ENCODE measurements at regions not wholly inside any gene's neighbourhood (a gene's known extent, or its start where the extent isn't known, plus 50 kb on each side); places are given as distances from the start of the nearest gene placed in this dataset.

- intact Hi-C loops (cut with micrococcal nuclease) = no loop called here
- Mint-ChIP-seq H3K4me3 (no peak overlapping the region), H3K27me3 (no peaks in the 10 kb centered on the region), H3K4me1 (no peaks in the 10 kb centered on the region), H3K36me3 (no peaks in the 10 kb centered on the region), H3K9me3 (no peaks in the 10 kb centered on the region), H3K27ac (no peak overlapping the region)
- no peaks in the 10 kb centered on the region for H3K27me3 ChIP-seq (ENCODE audit: insufficient read depth, low read length)
- H3K4me3 ChIP-seq (ENCODE audit: low read length in 2 of 2) = no peak overlapping the region
- no peaks in the 10 kb centered on the region for H3K4me1 ChIP-seq (ENCODE audit: insufficient read depth, low read length)
- no peak overlapping the region for H3K27ac ChIP-seq (ENCODE audit: low read depth, low read length)
- CTCF ChIA-PET (ENCODE audit: partially characterized antibody) = interaction anchor here (1.1 kb wide), 1 partner anchor 13 kb away, joined by 3 read pairs; no protein-coding TSS in a partner anchor
- POLR2A ChIA-PET (ENCODE audit: partially characterized antibody) = no interaction called here
- H3K9me3 ChIP-seq (ENCODE audit: control insufficient read depth in 1 of 2, low read length in 2 of 2) = no peaks in the 10 kb centered on the region
- no peak for DNase-seq
- H3K36me3 ChIP-seq (ENCODE audit: insufficient read depth, low read length) = no peaks in the 10 kb centered on the region
Measured at GRCh38 chr6:69593706-69594105, 203.1 kb downstream of the LMBRD1 start.

GRCh38 chr6:69589626-69590025 lies 207.2 kb downstream of the LMBRD1 start:
- Mint-ChIP-seq H3K4me1 (peaks cover 6 to 11% (median 10%) of the 10 kb centered on the region in 4 donors), H3K9me3 (no peaks in the 10 kb centered on the region), H3K27me3 (peaks cover 0 to 2% of the 10 kb centered on the region in 2 donors), H3K4me3 (no peak overlapping the region), H3K36me3 (no peaks in the 10 kb centered on the region), H3K27ac (no peak overlapping the region)
- Histone ChIP-seq H3K4me3 (ENCODE audit: low read length in 2 of 2) (no peak overlapping the region), H3K36me3 (ENCODE audit: insufficient read depth, low read length) (no peaks in the 10 kb centered on the region), H3K9me3 (ENCODE audit: control insufficient read depth in 1 of 2, low read length in 2 of 2) (no peaks in the 10 kb centered on the region), H3K27me3 (ENCODE audit: insufficient read depth, low read length) (no peaks in the 10 kb centered on the region), H3K4me1 (ENCODE audit: insufficient read depth, low read length) (peaks cover 9% of the 10 kb centered on the region), H3K27ac (ENCODE audit: low read depth, low read length) (no peak overlapping the region)
- no peak for DNase-seq
- intact Hi-C loops (cut with micrococcal nuclease) = no loop called here
- ChIA-PET CTCF (ENCODE audit: partially characterized antibody) (no interaction called here), POLR2A (ENCODE audit: partially characterized antibody) (no interaction called here)

GRCh38 chr6:69584913-69585729 lies 211.7 kb downstream of the LMBRD1 start:
- Mint-ChIP-seq H3K4me3 (peak overlapping the region in 4 of 8 donors; percentile 7 to 37 (median 14)), H3K36me3 (no peaks in the 10 kb centered on the region), H3K4me1 (peaks cover 12 to 20% (median 18%) of the 10 kb centered on the region in 4 donors), H3K27me3 (peaks cover 6 to 8% of the 10 kb centered on the region in 2 donors), H3K27ac (peak overlapping the region in 1 of 7 donors; percentile 15), H3K9me3 (no peaks in the 10 kb centered on the region)
- H3K27ac ChIP-seq (ENCODE audit: low read depth, low read length) = no peak overlapping the region
- H3K9me3 ChIP-seq (ENCODE audit: control insufficient read depth in 1 of 2, low read length in 2 of 2) = no peaks in the 10 kb centered on the region
- H3K27me3 ChIP-seq (ENCODE audit: insufficient read depth, low read length) = no peaks in the 10 kb centered on the region
- DNase-seq = peak in 1 of 5 donors; percentile 2
- no peak overlapping the region for H3K4me3 ChIP-seq (ENCODE audit: low read length in 2 of 2)
- POLR2A ChIA-PET (ENCODE audit: partially characterized antibody) = no interaction called here
- no peaks in the 10 kb centered on the region for H3K36me3 ChIP-seq (ENCODE audit: insufficient read depth, low read length)
- intact Hi-C loops (cut with micrococcal nuclease) = no loop called here
- peaks cover 13% of the 10 kb centered on the region for H3K4me1 ChIP-seq (ENCODE audit: insufficient read depth, low read length)
- CTCF ChIA-PET (ENCODE audit: partially characterized antibody) = no interaction called here

- POLR2A ChIA-PET (ENCODE audit: partially characterized antibody) = no interaction called here
- no peaks in the 10 kb centered on the region for H3K36me3 Mint-ChIP-seq
- no peak overlapping the region for H3K27ac ChIP-seq (ENCODE audit: low read depth, low read length)
- no peak for DNase-seq
- peaks cover 6 to 8% of the 10 kb centered on the region in 2 donors for H3K27me3 Mint-ChIP-seq
- CTCF ChIA-PET (ENCODE audit: partially characterized antibody) = no interaction called here
- H3K36me3 ChIP-seq (ENCODE audit: insufficient read depth, low read length) = no peaks in the 10 kb centered on the region
- H3K27ac Mint-ChIP-seq = no peak overlapping the region
- H3K9me3 Mint-ChIP-seq = no peaks in the 10 kb centered on the region
- no peaks in the 10 kb centered on the region for H3K9me3 ChIP-seq (ENCODE audit: control insufficient read depth in 1 of 2, low read length in 2 of 2)
- no peak overlapping the region for H3K4me3 ChIP-seq (ENCODE audit: low read length in 2 of 2)
- peaks cover 12 to 20% (median 18%) of the 10 kb centered on the region in 4 donors for H3K4me1 Mint-ChIP-seq
- intact Hi-C loops (cut with micrococcal nuclease) = no loop called here
- peak overlapping the region in 2 of 8 donors; percentile 7 to 37 for H3K4me3 Mint-ChIP-seq
- no peaks in the 10 kb centered on the region for H3K27me3 ChIP-seq (ENCODE audit: insufficient read depth, low read length)
- H3K4me1 ChIP-seq (ENCODE audit: insufficient read depth, low read length) = peaks cover 13% of the 10 kb centered on the region
Measured at GRCh38 chr6:69584536-69584912, 212.3 kb downstream of the LMBRD1 start.

- ChIA-PET CTCF (ENCODE audit: partially characterized antibody) (no interaction called here), POLR2A (ENCODE audit: partially characterized antibody) (no interaction called here)
- peaks cover 12 to 20% (median 18%) of the 10 kb centered on the region in 4 donors for H3K4me1 Mint-ChIP-seq
- H3K4me1 ChIP-seq (ENCODE audit: insufficient read depth, low read length) = peaks cover 13% of the 10 kb centered on the region
- no peak for DNase-seq
- H3K9me3 Mint-ChIP-seq = no peaks in the 10 kb centered on the region
- H3K9me3 ChIP-seq (ENCODE audit: control insufficient read depth in 1 of 2, low read length in 2 of 2) = no peaks in the 10 kb centered on the region
- H3K36me3 ChIP-seq (ENCODE audit: insufficient read depth, low read length) = no peaks in the 10 kb centered on the region
- no peaks in the 10 kb centered on the region for H3K36me3 Mint-ChIP-seq
- intact Hi-C loops (cut with micrococcal nuclease) = no loop called here
- H3K27me3 ChIP-seq (ENCODE audit: insufficient read depth, low read length) = no peaks in the 10 kb centered on the region
- H3K27ac ChIP-seq (ENCODE audit: low read depth, low read length) = no peak overlapping the region
- peaks cover 7 to 8% of the 10 kb centered on the region in 2 donors for H3K27me3 Mint-ChIP-seq
- H3K4me3 Mint-ChIP-seq = no peak overlapping the region
- H3K27ac Mint-ChIP-seq = no peak overlapping the region
- no peak overlapping the region for H3K4me3 ChIP-seq (ENCODE audit: low read length in 2 of 2)
Measured at GRCh38 chr6:69581581-69581980, 215.2 kb downstream of the LMBRD1 start.

GRCh38 chr6:69580706-69581105 lies 216.1 kb downstream of the LMBRD1 start:
- no peak for DNase-seq
- Mint-ChIP-seq H3K4me3 (no peak overlapping the region), H3K4me1 (peaks cover 12 to 19% (median 17%) of the 10 kb centered on the region in 4 donors), H3K27me3 (peaks cover 6 to 7% of the 10 kb centered on the region in 2 donors), H3K27ac (no peak overlapping the region), H3K9me3 (no peaks in the 10 kb centered on the region), H3K36me3 (no peaks in the 10 kb centered on the region)
- Histone ChIP-seq H3K27ac (ENCODE audit: low read depth, low read length) (no peak overlapping the region), H3K4me1 (ENCODE audit: insufficient read depth, low read length) (peaks cover 13% of the 10 kb centered on the region), H3K36me3 (ENCODE audit: insufficient read depth, low read length) (no peaks in the 10 kb centered on the region), H3K4me3 (ENCODE audit: low read length in 2 of 2) (no peak overlapping the region), H3K27me3 (ENCODE audit: insufficient read depth, low read length) (no peaks in the 10 kb centered on the region), H3K9me3 (ENCODE audit: control insufficient read depth in 1 of 2, low read length in 2 of 2) (no peaks in the 10 kb centered on the region)
- CTCF ChIA-PET (ENCODE audit: partially characterized antibody) = no interaction called here
- POLR2A ChIA-PET (ENCODE audit: partially characterized antibody) = no interaction called here
- intact Hi-C loops (cut with micrococcal nuclease) = no loop called here

GRCh38 chr6:69578361-69578890 lies 218.4 kb downstream of the LMBRD1 start:
- Histone ChIP-seq H3K27ac (ENCODE audit: low read depth, low read length) (no peak overlapping the region), H3K4me1 (ENCODE audit: insufficient read depth, low read length) (no peaks in the 10 kb centered on the region), H3K27me3 (ENCODE audit: insufficient read depth, low read length) (no peaks in the 10 kb centered on the region), H3K4me3 (ENCODE audit: low read length in 2 of 2) (no peak overlapping the region), H3K36me3 (ENCODE audit: insufficient read depth, low read length) (no peaks in the 10 kb centered on the region), H3K9me3 (ENCODE audit: control insufficient read depth in 1 of 2, low read length in 2 of 2) (no peaks in the 10 kb centered on the region)
- intact Hi-C loops (cut with micrococcal nuclease) = no loop called here
- Mint-ChIP-seq H3K27ac (no peak overlapping the region), H3K36me3 (no peaks in the 10 kb centered on the region), H3K4me1 (peaks cover 0 to 2% (median 0%) of the 10 kb centered on the region in 4 donors), H3K9me3 (no peaks in the 10 kb centered on the region), H3K4me3 (no peak overlapping the region), H3K27me3 (peaks cover 6 to 9% of the 10 kb centered on the region in 2 donors)
- no peak for DNase-seq
- CTCF ChIA-PET (ENCODE audit: partially characterized antibody) = interaction anchor here (0.7 kb wide), 1 partner anchor 19 kb away, joined by 3 read pairs; no protein-coding TSS in a partner anchor
- POLR2A ChIA-PET (ENCODE audit: partially characterized antibody) = no interaction called here

All from CD4-positive, alpha-beta memory T cell (primary cell).